ENCODE measurements at regions not wholly inside any gene's neighbourhood (a gene's known extent, or its start where the extent isn't known, plus 50 kb on each side); places are given as distances from the start of the nearest gene placed in this dataset.

DNA sequence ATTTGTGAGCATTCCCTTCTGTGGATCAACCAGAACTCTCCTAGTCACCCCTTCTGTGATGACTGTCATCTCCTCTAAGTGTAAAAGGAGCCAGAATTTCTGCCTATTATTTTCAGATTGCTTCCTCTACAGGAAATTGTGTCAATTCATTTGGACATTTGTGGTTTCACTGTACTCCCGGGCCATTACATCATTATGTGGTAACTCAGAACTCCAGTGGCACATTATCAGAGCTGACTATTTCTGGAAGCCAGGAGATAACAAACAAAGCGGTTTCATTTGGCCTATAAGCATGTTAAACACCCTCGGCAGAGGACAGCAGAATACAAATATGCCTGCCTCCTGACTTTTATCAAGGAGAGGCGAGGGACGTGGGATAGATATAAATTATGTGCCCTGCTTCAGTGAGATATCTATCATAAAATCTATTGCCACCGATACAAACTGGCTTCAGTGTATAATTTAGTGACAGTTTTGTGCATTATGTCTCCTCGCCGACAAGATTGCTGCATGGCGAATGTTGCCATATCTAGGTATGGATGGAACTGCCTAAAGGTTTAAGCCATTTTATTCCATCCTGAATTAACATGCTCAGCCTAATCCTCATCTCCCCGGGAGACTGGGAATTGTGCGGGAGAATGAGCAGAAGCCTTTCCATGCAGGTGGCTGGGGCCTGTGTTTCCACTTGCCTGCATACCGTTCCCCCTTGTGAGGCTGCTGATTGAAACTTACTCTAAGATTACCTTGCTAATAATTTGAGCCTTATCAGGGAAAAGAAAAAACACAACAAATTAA is 193.4 kb upstream of the SEMA6D start:
- no peaks in the 10 kb centered on the region for H3K36me3 ChIP-seq
- no peak overlapping the region for H3K27ac ChIP-seq
- H3K4me3 ChIP-seq (ENCODE audit: low read depth in 1 of 2, low read length in 1 of 2), result peak overlapping the region in 1 of 2 experiments; percentile 12
- TF ChIP-seq, protein P1, sequence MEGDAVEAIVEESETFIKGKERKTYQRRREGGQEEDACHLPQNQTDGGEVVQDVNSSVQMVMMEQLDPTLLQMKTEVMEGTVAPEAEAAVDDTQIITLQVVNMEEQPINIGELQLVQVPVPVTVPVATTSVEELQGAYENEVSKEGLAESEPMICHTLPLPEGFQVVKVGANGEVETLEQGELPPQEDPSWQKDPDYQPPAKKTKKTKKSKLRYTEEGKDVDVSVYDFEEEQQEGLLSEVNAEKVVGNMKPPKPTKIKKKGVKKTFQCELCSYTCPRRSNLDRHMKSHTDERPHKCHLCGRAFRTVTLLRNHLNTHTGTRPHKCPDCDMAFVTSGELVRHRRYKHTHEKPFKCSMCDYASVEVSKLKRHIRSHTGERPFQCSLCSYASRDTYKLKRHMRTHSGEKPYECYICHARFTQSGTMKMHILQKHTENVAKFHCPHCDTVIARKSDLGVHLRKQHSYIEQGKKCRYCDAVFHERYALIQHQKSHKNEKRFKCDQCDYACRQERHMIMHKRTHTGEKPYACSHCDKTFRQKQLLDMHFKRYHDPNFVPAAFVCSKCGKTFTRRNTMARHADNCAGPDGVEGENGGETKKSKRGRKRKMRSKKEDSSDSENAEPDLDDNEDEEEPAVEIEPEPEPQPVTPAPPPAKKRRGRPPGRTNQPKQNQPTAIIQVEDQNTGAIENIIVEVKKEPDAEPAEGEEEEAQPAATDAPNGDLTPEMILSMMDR (IDR thresholded peaks at IDR 0.05), result no peak
- peaks cover 85% of the 10 kb centered on the region for H3K27me3 ChIP-seq
- no peaks in the 10 kb centered on the region for H3K9me3 ChIP-seq
- peaks cover 16 to 19% of the 10 kb centered on the region in 2 experiments for H3K4me1 ChIP-seq (ENCODE audit: control insufficient read depth in 1 of 2, insufficient read depth in 1 of 2, low read depth in 1 of 2, low read length in 1 of 2)

DNA sequence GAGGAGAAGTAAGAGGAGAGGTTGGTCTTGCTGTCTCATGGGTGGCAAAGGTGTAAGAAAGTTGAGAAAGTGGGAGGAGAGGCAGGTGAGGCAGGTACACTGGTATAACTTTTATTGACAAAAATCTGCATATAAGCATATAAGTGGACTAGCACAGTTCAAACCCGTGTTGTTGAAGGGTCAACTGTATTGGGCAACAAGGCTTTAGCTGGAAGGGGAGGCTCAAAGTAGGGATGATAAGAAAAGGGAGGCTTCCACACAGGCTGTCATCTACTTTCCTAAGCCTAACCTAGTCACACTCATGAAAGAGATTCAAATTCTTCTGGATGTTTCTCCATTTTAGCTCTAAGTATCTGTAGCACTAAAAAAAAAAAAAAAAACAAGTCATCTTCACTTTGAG is 188.1 kb upstream of the SEMA6D start:
- Histone ChIP-seq H3K36me3 (no peaks in the 10 kb centered on the region), H3K27ac (no peak overlapping the region), H3K4me3 (ENCODE audit: low read depth in 1 of 2, low read length in 1 of 2) (no peak overlapping the region), H3K4me1 (ENCODE audit: control insufficient read depth in 1 of 2, insufficient read depth in 1 of 2, low read depth in 1 of 2, low read length in 1 of 2) (peaks cover under 1% of the 10 kb centered on the region in 2 experiments), H3K9me3 (no peaks in the 10 kb centered on the region), H3K27me3 (peaks cover 91% of the 10 kb centered on the region)
- TF ChIP-seq, protein P1 (IDR thresholded peaks at IDR 0.05), result no peak

GRCh38 chr15:47534673-47535072 is 182.6 kb upstream of the SEMA6D start:
- H3K27me3 ChIP-seq, result peaks cover 77% of the 10 kb centered on the region
- H3K9me3 ChIP-seq, result no peaks in the 10 kb centered on the region
- no peaks in the 10 kb centered on the region for H3K36me3 ChIP-seq
- TF ChIP-seq, protein P1 (IDR thresholded peaks at IDR 0.05), result no peak
- H3K27ac ChIP-seq, result no peak overlapping the region
- no peaks in the 10 kb centered on the region for H3K4me1 ChIP-seq (ENCODE audit: control insufficient read depth in 1 of 2, insufficient read depth in 1 of 2, low read depth in 1 of 2, low read length in 1 of 2)
- no peak overlapping the region for H3K4me3 ChIP-seq (ENCODE audit: low read depth in 1 of 2, low read length in 1 of 2)

- Histone ChIP-seq H3K4me1 (ENCODE audit: control insufficient read depth in 1 of 2, insufficient read depth in 1 of 2, low read depth in 1 of 2, low read length in 1 of 2) (no peaks in the 10 kb centered on the region), H3K9me3 (no peaks in the 10 kb centered on the region), H3K4me3 (ENCODE audit: low read depth in 1 of 2, low read length in 1 of 2) (no peak overlapping the region), H3K36me3 (no peaks in the 10 kb centered on the region), H3K27me3 (peaks cover 32% of the 10 kb centered on the region), H3K27ac (no peak overlapping the region)
- TF ChIP-seq, protein P1 (IDR thresholded peaks at IDR 0.05), result no peak
Measured at GRCh38 chr15:47541562-47541961, 175.7 kb upstream of the SEMA6D start.

GRCh38 chr15:47542312-47542989 is 174.9 kb upstream of the SEMA6D start:
- Histone ChIP-seq H3K36me3 (no peaks in the 10 kb centered on the region), H3K9me3 (no peaks in the 10 kb centered on the region), H3K27me3 (peaks cover 24% of the 10 kb centered on the region), H3K4me1 (ENCODE audit: control insufficient read depth in 1 of 2, insufficient read depth in 1 of 2, low read depth in 1 of 2, low read length in 1 of 2) (no peaks in the 10 kb centered on the region), H3K27ac (no peak overlapping the region), H3K4me3 (ENCODE audit: low read depth in 1 of 2, low read length in 1 of 2) (no peak overlapping the region)
- TF ChIP-seq, protein P1 (IDR thresholded peaks at IDR 0.05), result no peak

Data from neutrophil (primary cell).